GM18519 (cell line): ENCODE measurements at regions not wholly inside any gene's neighbourhood (a gene's known extent, or its start where the extent isn't known, plus 50 kb on each side); places are given as distances from the start of the nearest gene placed in this dataset.

Experiments
- ATAC-seq: cut with Tn5 transposase; IDR thresholded peaks from one replicate; pipeline ENCODE4 v1.9.1; 2021; ENCODE audit warnings: mild to moderate bottlenecking, moderate library complexity; ENCODE audit not compliant: unreplicated experiment, low FRiP score

DNA sequence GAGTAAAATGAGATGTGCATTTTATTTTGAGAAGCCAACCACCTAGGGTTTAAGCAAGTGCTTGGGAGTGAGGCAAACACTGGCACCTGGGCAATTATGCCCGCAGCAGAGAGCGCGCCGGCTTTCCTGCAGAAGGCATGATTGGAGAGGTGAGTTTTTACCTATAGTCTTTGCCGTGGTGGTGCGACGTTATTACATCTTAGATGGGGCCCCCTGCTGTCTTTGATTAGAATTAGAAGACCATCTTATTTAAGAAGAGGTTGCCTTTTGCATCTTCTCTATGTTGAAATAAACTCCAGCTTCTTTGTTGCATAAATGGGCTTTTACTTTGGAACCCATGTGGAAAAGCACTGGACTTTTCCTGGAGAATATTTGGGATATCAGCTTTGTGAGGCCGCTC is 409.5 kb downstream of the GLRX3 start:
- no peak for ATAC-seq

DNA sequence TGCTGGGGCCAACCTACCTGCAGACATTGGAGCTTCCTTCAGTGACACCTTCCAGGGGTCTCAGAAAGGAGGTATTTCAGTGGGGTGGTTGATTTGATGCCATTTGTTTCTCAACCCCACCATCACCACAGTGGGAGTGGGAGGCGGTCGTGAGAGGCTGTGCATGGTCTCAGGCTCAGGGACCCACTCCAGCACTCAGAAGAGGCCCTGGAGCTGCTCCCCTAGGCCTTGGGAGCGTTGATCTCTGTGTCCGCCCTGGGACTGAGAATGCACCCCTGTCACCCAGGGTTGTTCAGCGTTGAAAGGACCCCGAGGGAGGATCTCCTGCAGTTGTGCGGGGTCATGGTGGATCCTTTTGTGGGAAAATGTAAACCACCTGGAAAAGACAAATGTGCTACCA is 410.6 kb downstream of the GLRX3 start:
- no peak for ATAC-seq

DNA sequence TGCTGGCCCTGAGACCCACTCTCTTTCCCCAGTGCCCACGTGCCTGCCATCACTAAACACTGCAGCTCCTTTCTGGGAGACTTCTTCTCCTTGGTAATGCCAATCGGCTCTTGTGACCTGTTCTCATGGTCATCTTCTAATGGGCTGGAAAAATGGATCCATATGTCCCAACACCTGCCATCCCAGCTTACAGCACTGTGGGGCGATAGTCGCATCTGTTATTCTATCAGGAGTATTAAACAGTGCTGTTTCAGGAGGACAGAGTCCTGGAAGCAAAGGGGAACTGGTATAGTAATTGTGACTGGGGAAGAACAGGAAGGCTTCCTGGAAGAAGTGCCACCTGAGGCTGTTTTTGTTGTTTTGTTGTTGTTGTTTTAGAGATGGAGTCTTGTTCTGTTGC is 411.2 kb downstream of the GLRX3 start:
- no peak for ATAC-seq

DNA sequence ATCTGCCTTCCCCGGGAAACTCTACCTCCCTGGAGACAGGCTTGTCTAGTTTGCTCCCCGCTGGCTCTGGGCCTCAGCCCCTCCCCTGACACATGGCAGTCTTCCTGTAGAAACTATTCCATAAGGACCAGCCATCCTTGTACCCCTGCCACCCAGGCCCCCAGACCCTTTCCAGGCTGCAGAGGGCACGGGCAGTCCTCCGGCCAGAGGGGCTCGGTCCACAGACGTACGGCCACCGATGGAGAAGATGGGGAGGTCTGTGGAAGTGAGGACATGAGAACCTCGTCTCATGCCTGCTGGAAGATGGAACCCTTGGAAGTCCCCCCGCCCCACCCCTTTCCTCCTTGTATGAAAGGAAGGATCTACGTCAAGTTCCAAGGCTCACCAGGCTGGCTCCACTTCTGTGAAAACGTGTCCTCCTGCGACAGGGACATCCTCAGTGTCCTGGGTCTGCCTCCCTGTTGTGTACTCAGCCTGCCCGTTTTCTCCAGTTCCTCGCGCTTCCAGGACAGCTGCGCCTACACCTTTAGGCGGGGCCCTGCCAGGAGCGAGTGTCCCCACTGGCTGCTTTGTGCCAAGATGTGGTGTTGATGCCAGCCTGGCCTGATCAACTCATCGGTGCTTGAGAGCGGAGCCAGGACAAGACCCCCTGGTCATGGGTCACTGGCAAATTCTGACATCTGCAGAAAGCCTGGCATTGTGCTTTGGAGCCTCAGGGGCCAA is 414.9 kb downstream of the GLRX3 start:
- ATAC-seq, result no peak

DNA sequence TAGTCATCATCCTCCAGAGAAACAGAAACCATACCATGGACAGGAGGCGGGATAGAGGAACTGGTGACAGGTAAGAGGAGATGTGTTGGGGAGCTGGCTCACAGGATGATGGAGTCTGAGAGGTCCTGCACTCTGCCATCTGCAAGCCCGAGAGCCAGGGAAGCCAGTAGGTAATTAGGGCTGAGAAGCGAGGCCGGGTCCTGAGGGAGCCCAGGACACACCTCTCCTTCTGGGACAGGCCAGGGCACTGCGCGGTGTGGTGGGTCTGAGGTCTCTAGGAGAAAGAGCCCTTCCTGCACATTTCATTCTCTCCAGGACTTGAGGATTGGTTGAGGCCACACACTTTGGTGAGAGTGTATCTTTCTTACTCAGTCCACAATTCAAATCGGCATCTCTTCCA is 415.5 kb downstream of the GLRX3 start:
- no peak for ATAC-seq

DNA sequence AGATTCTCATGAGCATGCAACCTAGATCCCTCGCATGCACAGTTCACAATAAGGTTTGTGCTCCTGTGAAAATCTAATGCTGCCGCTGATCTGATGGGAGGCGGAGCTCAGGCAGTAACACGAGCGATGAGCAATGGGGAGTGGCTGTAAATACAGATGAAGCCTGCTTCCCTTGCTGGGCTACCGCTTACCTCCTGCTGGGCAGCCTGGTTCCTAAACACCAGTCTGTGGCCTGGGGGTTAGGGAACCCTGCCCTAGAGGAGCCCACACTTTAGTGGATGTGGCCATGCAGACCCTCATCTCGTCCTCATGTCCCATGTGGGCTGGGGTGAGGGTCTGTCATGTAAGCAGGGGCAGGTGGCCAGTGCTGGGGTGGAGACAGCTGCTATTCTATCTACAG is 417.6 kb downstream of the GLRX3 start:
- ATAC-seq, result no peak

DNA sequence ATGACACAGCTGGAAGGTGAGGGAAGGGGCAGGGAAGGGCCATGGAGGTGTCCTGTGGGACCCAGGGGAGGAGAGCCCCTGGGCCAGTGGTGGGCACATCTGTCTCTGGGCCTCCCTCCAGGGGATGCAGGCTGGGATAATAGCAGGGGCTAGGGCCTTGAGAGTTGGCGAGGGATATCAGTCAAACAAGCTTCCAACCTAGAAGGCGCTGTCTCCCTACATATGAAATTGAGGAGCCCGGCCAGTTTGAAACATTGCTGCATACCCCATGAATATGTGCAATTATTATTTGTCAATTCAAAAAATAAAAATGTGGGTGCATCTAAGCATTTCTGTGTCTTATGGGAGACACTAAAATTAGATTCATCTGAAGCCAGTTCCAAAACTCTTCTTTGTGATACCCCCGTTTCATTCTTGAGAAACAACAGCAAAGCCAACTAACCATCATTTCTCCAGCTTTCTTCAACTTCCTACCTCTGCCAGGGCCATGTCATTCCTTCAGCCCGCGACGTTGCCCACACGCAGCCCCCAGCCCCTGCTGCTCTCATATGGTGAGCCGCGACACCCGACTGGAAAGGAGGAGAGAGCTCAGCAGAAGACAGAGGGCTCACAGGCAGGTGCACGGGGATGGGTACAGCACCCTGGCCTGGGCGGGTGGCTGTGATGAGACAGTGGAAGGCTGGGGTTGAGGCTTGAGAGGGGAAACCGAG is 418.7 kb downstream of the GLRX3 start:
- no peak for ATAC-seq

DNA sequence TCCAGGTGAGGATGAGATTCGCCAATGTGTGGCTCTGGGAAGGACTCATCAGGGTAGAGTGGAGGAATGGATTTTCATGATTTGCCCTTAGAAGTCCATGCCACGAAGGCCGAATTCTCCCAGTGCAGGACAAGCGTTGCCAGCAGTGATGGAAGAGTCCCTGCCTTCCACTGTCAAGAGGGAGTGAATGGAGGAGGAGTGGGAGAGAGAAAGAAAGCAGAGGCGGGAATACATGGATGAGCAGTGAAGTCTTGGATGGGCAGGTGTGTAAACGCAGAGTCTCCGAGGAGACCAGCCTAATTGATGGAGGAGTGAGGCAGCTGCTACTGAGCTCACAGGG is 419.2 kb downstream of the GLRX3 start:
- ATAC-seq, result no peak

DNA sequence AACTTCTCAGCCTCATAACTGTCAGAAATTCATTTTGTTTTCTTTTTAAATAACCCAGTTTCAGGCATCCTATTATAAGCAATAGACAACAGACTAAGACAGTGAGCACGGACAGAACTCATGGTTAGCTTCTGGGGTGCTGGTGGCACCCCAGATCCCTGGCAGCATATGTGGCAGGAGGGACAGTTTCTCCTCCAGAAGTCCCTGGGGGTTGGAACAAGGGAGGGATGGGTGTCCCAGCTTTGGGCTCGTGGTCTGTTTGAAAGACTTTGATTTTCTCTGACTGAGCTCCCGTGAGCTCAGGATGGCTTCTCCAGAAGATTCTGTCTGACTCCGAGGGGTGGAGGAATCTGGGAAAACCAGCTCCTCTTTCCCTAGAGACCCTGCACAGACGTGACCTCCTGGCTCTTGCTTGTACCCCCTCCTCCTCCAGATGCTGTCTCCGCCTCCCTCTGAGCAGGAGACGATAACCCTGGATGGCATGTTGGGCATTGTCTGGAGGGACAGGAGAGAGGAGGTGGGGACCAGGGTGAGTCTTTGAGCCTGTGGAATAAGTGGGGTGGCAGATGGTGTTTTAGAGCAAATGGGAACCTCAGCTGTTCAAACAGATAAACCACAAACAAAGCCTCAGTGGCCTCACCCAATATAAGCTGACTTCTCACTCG is 421.1 kb downstream of the GLRX3 start:
- ATAC-seq, result no peak

DNA sequence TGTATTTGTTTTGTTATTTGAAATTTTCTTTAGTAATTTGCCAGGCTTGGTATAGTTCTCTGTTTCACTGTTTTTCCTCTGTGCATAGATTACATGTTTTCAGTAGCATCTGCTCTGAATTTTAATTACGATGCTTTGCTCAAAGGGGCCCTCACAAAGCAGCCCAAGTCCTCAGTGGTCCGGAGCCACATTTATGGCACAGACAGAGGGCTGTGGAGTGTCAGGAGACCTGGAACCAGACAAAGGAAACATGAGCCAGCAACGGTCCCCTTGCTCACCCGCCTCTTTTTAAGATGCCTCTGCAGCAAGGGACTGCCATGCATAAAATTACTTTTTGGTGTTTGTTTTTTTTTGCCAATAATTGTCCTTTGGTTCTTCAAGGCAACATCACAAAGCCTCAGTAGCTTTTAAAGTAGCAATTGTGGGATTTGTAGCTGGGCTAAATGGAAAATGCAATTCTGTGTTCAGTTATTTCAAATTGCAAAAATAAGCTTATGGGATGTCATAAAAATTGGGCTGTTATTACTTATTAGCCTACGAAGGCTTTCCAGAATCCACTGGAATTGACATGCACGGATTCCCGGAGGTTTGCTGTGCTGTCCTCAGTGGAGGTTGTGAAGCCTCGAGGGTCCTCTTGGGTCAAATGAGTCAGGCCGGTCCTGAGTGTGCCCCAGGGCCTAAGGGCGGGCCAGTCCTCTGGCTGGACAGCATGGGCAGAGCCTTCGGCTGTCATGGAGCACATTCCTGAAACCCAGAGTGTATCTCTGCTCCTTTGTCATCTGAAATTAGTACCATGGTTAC is 422.8 kb downstream of the GLRX3 start:
- no peak for ATAC-seq

DNA sequence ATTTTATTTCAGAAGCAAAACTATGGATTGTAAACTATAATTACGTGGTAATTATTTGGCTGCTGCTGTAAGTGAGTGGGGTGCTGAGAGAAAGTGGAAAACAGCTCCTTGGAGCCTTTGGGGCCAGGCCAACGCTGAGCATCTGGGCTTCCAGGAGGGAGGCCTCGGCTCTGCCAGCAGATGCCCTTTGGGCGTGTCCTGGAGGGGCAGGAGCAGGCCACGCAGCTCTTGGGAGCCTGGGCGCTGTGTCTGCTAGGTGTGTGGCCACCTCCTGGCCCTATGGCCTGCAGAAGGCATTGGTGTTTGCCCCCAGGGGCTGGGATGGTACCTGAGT is 423.3 kb downstream of the GLRX3 start:
- no peak for ATAC-seq

DNA sequence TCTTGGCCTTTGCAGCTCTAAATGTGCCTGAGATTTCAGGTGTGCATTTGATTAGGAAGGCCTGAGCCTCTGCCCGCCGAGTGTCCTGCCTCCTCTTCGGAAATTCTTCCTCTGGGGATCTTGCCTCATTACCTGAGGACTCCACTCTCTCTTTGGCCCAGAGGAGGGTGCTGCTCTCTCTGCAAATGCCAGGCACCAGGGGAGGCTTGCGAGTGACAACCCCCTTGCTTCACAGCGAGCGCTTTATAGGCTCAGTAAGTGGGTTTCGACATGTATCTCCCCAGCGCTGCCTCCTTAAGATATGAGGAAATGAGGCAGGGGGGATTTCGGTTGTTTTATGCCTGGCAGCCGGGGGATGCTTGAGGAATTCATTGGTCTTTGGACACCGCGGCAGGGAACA is 423.9 kb downstream of the GLRX3 start:
- ATAC-seq, result no peak

DNA sequence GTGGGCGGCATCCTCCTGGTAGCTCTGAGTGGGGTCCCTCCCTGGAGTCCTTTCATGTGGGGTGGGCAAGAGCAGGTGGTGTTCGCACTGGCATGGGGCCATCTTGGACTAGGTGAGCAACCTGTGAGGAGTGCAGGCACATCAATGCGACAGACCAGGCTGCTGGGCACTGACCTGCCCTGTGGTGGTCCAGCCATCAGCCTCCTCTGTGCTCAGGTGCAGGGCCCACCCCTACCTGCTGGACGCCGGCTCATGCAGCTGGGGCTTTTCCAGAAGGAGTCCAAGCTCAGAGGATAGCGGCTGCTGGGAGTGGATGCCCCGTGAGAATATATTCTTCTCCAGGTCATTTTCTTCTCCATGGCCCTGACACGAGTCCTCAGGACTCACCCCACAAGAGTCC is 424.4 kb downstream of the GLRX3 start:
- no peak for ATAC-seq

DNA sequence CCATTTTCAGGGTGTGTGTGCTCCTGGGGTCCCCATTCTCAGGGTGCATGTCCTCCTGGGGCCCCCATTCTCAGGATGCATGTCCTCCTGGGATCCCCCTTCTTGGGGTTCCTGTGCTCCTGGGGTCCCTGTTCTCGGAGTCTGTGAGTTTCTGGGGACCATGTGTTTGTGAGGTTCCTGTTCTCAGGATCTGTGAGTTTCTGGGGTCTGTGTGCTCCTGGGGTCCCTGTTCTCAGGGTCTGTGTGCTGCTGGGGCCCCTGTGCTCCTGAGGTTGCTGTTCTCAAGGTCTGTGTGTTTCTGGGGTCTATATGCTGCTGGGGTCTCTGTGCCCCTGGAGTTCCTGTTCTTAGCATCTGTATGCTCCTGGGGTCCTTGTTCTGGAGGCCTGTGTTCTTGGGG is 425.5 kb downstream of the GLRX3 start:
- ATAC-seq, result no peak

DNA sequence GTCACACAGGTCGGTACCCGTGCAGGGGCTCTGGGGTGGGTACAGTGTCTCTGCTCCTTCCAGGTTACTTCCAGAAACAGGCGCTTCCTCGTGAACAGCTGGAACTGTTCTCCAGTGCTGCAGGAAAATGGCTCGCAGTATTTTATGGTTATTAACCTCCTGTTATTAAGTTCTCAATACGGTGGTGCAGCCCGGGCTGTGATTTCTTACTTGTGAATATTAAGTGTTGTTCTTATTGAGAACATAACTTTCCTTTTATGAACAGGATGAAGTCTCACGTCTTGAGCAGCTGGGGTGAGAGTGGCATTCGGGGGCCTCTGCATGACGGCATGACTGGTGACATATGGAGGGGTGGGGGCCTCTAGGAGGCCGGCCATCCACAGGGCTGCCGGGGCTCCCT is 430.8 kb downstream of the GLRX3 start:
- ATAC-seq, result no peak

DNA sequence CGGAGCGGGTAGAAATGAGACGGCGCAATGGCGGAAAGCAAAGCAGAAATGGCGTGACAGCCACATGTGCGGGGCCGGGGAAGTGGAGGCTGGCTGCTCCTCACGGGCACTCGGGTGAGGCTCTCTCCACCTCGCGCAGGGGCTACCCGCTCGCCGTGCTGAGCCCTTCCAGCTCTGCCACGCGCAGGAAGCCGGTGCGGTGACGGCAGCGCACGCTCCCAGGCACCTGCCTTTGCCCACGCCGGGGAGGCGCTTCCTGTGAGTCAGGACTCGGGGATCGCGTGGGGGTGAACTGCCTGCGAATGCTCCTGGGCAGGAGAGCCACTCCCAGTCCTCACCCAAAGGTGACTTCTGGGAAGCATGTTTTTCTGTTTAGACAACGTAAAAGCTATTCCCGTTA is 431.2 kb downstream of the GLRX3 start:
- no peak for ATAC-seq

DNA sequence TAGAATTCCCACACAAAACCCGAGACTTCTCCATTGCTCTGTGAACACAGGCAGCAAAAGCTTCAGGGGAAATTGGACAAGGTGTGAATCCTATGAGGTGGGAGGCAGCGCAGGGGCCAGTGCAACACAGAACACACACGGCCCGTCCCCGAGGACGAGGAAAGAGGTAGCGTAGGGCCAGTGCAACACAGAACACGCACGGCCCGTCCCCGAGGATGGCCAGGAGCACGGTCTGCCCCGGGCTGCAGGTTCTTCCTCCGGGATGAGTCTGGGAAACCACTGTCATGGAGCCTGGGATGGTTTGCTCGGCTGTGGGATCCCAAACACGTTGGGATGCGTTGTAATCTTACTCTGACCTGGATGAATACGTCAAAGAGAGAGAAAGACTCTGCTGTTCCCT is 432.1 kb downstream of the GLRX3 start:
- no peak for ATAC-seq

DNA sequence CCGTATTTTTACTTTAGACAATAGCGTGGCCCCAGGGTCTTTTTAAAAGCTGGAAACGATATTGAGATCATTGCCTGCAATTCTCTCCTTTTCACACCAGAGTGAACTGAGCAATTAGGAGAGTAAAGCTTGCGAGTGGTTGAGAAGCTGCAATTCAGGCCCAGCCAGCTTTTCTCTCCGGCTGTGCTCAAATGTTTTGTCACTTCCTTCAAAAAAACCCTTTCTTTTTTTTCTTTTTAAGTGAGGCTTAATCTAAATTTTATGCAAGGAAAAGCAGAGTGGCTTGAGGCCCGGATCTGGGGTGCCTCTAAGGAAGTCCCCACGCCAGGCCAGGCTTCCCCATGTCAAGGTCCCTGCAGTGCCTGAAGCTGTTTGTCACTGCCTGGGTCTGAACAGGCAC is 433.9 kb downstream of the GLRX3 start:
- ATAC-seq, result no peak

DNA sequence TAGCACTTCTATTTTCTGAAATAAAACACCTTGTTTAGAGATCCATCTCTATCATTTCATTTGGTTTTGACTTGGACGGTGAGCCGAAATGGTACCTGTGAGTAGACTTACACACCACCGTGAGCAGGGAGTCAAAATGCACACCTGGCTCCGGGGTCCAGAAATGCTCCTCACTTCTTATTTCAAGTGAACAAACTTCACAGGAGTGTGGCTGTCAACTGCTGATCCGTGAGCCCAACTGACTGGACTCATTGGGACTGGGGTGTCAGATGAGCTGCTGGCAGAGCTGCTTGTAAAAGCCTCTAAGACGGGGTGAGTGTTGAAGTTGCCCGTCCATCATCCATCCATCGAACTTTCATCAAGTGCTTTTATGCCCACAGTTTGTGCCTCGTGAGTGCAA is 435.5 kb downstream of the GLRX3 start:
- ATAC-seq, result no peak

DNA sequence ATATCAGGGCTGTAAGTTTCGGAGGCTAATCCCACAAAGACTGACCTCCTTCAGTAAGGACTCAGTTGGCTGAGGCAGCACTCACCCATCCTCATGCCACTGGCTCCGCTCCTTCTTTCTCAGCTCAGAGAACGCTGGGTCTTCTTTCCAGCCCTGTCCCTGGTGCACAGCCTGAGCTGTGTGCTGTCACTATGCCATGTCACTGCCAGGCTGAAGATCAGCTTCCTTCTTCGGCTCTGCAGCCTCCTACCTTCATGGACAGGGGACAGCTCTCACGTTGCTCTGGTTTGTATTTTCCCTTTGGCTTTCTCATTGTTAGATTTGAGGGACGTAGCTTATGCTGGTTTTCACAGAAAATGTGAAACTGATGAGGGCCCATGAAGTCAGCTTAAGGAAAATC is 437.3 kb downstream of the GLRX3 start:
- no peak for ATAC-seq

DNA sequence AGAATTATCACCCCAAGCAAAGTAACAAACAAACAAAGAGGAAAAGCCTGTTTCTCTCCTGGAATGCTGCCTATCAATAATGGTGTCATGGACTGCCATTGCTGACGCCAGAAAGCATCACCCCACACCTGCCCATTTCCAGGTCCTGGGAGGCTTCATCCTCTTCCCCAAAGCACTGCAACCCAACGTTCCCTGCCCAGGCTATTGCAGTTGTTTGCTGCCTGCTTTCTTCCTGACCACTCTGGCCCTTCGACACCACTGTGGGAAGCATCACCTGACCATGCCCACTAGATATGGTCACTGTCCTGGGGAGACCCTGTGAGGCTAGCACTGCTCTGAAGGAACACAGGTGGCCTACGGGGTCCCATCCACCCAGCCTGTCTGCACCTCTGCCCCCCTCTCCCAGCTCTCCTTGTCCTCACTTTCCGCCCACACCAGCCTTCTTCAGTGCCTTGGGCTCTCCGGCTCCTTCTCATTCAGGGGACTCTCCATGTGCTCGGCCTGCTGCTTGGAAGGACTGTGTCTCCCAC is 439.6 kb downstream of the GLRX3 start:
- ATAC-seq, result no peak
